ENCODE measurements at regions not wholly inside any gene's neighbourhood (a gene's known extent, or its start where the extent isn't known, plus 50 kb on each side); places are given as distances from the start of the nearest gene placed in this dataset.

GRCh38 chr9:90219548-90220118 is 423.0 kb downstream of the DIRAS2 start:
- TF ChIP-seq GATA3 (IDR thresholded peaks at IDR 0.05; ENCODE audit: low read depth, low read length) (no peak), GATA2 (IDR thresholded peaks at IDR 0.05; ENCODE audit: low read depth, low read length) (no peak)

Measured in SH-SY5Y (cell line).